H1 (cell line): ENCODE measurements at regions not wholly inside any gene's neighbourhood (a gene's known extent, or its start where the extent isn't known, plus 50 kb on each side); places are given as distances from the start of the nearest gene placed in this dataset.

Source experiments
- CTCF ChIA-PET: fragments of 300-600 bp; sonication (Branson Sonifier 250); formaldehyde crosslinking; loops from one replicate; lab custom pipeline; 2021; ENCODE audit not compliant: partially characterized antibody; lab: Charles Lee
- POLR2A ChIA-PET: fragments of 300-600 bp; sonication (Branson Sonifier 250); formaldehyde crosslinking; loops from one replicate; lab custom pipeline; 2021; ENCODE audit warnings: inconsistent platforms; ENCODE audit not compliant: partially characterized antibody; lab: Charles Lee
- DNase-seq, 2 experiments: peaks; one replicate each; pipeline versions ENCODE4 v3.0.0 to v3.0.0-alpha.2; 2010 to 2022; ENCODE audit warnings: low spot score in 2 of 2, low read depth in 1 of 2, mixed read lengths in 1 of 2
- FAIRE-seq: peaks from 2 replicates; lab custom pipeline; 2011; peaks lifted over from hg19 to GRCh38; lab: Jason Lieb, UNC
- H2AFZ ChIP-seq: 2 replicates; pipeline ENCODE4 v1.8.1; 2012; ENCODE audit warnings: low read length, inconsistent platforms
- H2AK5ac ChIP-seq: 2 replicates; pipeline ENCODE4 v1.6.1; 2013; ENCODE audit warnings: low read depth, low read length
- H2BK120ac ChIP-seq: replicated peaks from 2 replicates; pipeline ENCODE3; 2013; ENCODE audit warnings: low read depth, low read length, inconsistent platforms
- H2BK12ac ChIP-seq: 2 replicates; pipeline ENCODE4 v1.6.1; 2013; ENCODE audit warnings: low read depth, low read length
- H2BK15ac ChIP-seq: 2 replicates; pipeline ENCODE4 v1.6.1; 2013; ENCODE audit warnings: low read length
- H2BK20ac ChIP-seq: 2 replicates; pipeline ENCODE4 v1.6.1; 2013; ENCODE audit warnings: low read length
- H2BK5ac ChIP-seq: 2 replicates; pipeline ENCODE4 v1.6.1; 2013; ENCODE audit warnings: low read depth, low read length
- H3K14ac ChIP-seq: 2 replicates; pipeline ENCODE4 v1.6.1; 2013; ENCODE audit warnings: inconsistent platforms; ENCODE audit not compliant: insufficient read length
- H3K18ac ChIP-seq: 2 replicates; pipeline ENCODE4 v1.6.1; 2013; ENCODE audit warnings: low read length; ENCODE audit errors: extremely low read depth
- H3K23ac ChIP-seq: 2 replicates; pipeline ENCODE4 v1.6.1; 2013; ENCODE audit warnings: inconsistent platforms; ENCODE audit not compliant: insufficient read length
- H3K23me2 ChIP-seq: 2 replicates; pipeline ENCODE4 v1.6.1; 2013; ENCODE audit warnings: low read depth, low read length
- H3K27ac ChIP-seq: 2 replicates; pipeline ENCODE4 v1.6.1; 2011; ENCODE audit warnings: low read depth, low read length, inconsistent platforms
- H3K27me3 ChIP-seq, 4 experiments: replicated peaks in 1 of 4; 1 replicate in 1 of 4; 2 replicates in 3 of 4; pipeline versions ENCODE4 v1.6.1 to v1.8.1; 2011 to 2013; ENCODE audit warnings: low read length in 3 of 4, mild to moderate bottlenecking in 3 of 4, inconsistent platforms in 2 of 4, mixed read lengths in 2 of 4, moderate library complexity in 1 of 4; ENCODE audit not compliant: control insufficient read depth in 3 of 4, insufficient read depth in 3 of 4; ENCODE audit errors: extremely low read depth in 1 of 4
- H3K36me3 ChIP-seq, 4 experiments: 2 replicates each; pipeline versions ENCODE4 v1.6.1 to v1.8.1; 2011 to 2013; ENCODE audit warnings: mild to moderate bottlenecking in 4 of 4, low read length in 3 of 4, moderate library complexity in 2 of 4, control low read depth in 1 of 4, inconsistent platforms in 1 of 4; ENCODE audit not compliant: insufficient read depth in 4 of 4, control insufficient read depth in 2 of 4
- H3K4ac ChIP-seq: replicated peaks from 2 replicates; pipeline ENCODE3; 2013; ENCODE audit warnings: low read length, low read depth, mixed read lengths, inconsistent platforms; ENCODE audit not compliant: insufficient read length
- H3K4me1 ChIP-seq, 4 experiments: replicated peaks in 1 of 4; 1 replicate in 1 of 4; 2 replicates in 3 of 4; pipeline versions ENCODE4 v1.6.1 to v1.8.1; 2011 to 2013; ENCODE audit warnings: low read length in 3 of 4, inconsistent platforms in 2 of 4, mixed read lengths in 1 of 4; ENCODE audit not compliant: insufficient read depth in 4 of 4, control insufficient read depth in 3 of 4
- H3K4me2 ChIP-seq, 2 experiments: 2 replicates each; pipeline versions ENCODE4 v1.6.1 to v1.8.1; 2011 to 2013; ENCODE audit warnings: low read depth in 2 of 2, low read length in 2 of 2, control low read depth in 1 of 2, inconsistent platforms in 1 of 2, mild to moderate bottlenecking in 1 of 2; ENCODE audit not compliant: insufficient read depth in 1 of 2
- H3K4me3 ChIP-seq, 4 experiments: fragments of 200-600, 300-600 bp in 1 of 4; sonication (generic), shearing (Covaris generic), sonication (Bioruptor Twin) in 1 of 4; 2 replicates each; pipeline versions ENCODE4 v1.5.1 to v1.8.1; 2011 to 2016; ENCODE audit warnings: low read length in 4 of 4, low read depth in 3 of 4, control low read depth in 2 of 4, inconsistent platforms in 2 of 4, mild to moderate bottlenecking in 2 of 4, mixed read lengths in 1 of 4, moderate library complexity in 1 of 4; ENCODE audit not compliant: insufficient read depth in 2 of 4; ENCODE audit errors: extremely low read depth in 1 of 4
- H3K56ac ChIP-seq: replicated peaks from 2 replicates; pipeline ENCODE3; 2013; ENCODE audit warnings: low read depth, mild to moderate bottlenecking, mixed read lengths, low read length, inconsistent platforms; ENCODE audit not compliant: insufficient read length
- H3K79me1 ChIP-seq: 2 replicates; pipeline ENCODE4 v1.6.1; 2013; ENCODE audit warnings: low read depth, low read length, control low read depth
- H3K79me2 ChIP-seq, 2 experiments: 2 replicates each; pipeline versions ENCODE4 v1.6.1 to v1.8.1; 2012 to 2013; ENCODE audit warnings: low read length in 2 of 2, mild to moderate bottlenecking in 2 of 2, inconsistent platforms in 1 of 2; ENCODE audit not compliant: insufficient read depth in 2 of 2, control insufficient read depth in 1 of 2
- H3K9ac ChIP-seq, 4 experiments: replicated peaks in 1 of 4; 1 replicate in 1 of 4; 2 replicates in 3 of 4; pipeline versions ENCODE4 v1.6.1 to v1.8.1; 2011 to 2013; ENCODE audit warnings: low read depth in 3 of 4, low read length in 3 of 4, control low read depth in 2 of 4, mild to moderate bottlenecking in 2 of 4, moderate library complexity in 2 of 4, inconsistent platforms in 1 of 4; ENCODE audit errors: extremely low read depth in 1 of 4
- H3K9me3 ChIP-seq, 2 experiments: 2 replicates each; pipeline versions ENCODE4 v1.6.1 to v1.8.1; 2012 to 2013; ENCODE audit warnings: mild to moderate bottlenecking in 2 of 2, moderate library complexity in 2 of 2, control low read depth in 1 of 2, inconsistent platforms in 1 of 2, low read depth in 1 of 2, low read length in 1 of 2, mixed read lengths in 1 of 2; ENCODE audit not compliant: insufficient read depth in 2 of 2
- H4K20me1 ChIP-seq, 2 experiments: replicated peaks in 1 of 2; 2 replicates each; pipeline versions ENCODE3 to v1.8.1; 2011 to 2013; ENCODE audit warnings: inconsistent platforms in 2 of 2, low read length in 2 of 2, mild to moderate bottlenecking in 1 of 2; ENCODE audit not compliant: insufficient read depth in 2 of 2, control insufficient read depth in 1 of 2
- H4K5ac ChIP-seq: 2 replicates; pipeline ENCODE4 v1.6.1; 2013; ENCODE audit warnings: low read length, low read depth, mixed read lengths, inconsistent platforms; ENCODE audit not compliant: insufficient read length
- H4K8ac ChIP-seq: 2 replicates; pipeline ENCODE4 v1.8.0; 2013; ENCODE audit warnings: mild to moderate bottlenecking, moderate library complexity, low read length, inconsistent platforms; ENCODE audit not compliant: insufficient read depth; ENCODE audit errors: extremely low read depth
- H4K91ac ChIP-seq: replicated peaks from 2 replicates; pipeline ENCODE3; 2013; ENCODE audit warnings: low read length, mixed read lengths, inconsistent platforms; ENCODE audit not compliant: insufficient read length
- BACH1 ChIP-seq: IDR thresholded peaks from 2 replicates; pipeline ENCODE4 v1.6.1; 2012; ENCODE audit warnings: low read length, improper control_type of control experiment
- TAF1 ChIP-seq: IDR thresholded peaks from 2 replicates; pipeline ENCODE4 v1.6.1; 2011; ENCODE audit warnings: mild to moderate bottlenecking, low read depth, low read length
- WGBS, 2 experiments: shearing (Covaris generic) in 1 of 2; methylation state at CpG; one replicate each; pipeline versions ENCODE4 v1.1.6 to v1.1.7; 2013 to 2015; ENCODE audit warnings: low lambda C conversion rate in 2 of 2, mixed read lengths in 2 of 2, inconsistent platforms in 1 of 2, low coverage in 1 of 2, missing lambda C conversion rate in 1 of 2; ENCODE audit not compliant: insufficient replicate concordance in 2 of 2, insufficient coverage in 1 of 2, insufficient read length in 1 of 2; ENCODE audit errors: extremely low coverage in 1 of 2, missing lambda C conversion rate in 1 of 2; 5-methylcytosine and 5-hydroxymethylcytosine counted together

DNA sequence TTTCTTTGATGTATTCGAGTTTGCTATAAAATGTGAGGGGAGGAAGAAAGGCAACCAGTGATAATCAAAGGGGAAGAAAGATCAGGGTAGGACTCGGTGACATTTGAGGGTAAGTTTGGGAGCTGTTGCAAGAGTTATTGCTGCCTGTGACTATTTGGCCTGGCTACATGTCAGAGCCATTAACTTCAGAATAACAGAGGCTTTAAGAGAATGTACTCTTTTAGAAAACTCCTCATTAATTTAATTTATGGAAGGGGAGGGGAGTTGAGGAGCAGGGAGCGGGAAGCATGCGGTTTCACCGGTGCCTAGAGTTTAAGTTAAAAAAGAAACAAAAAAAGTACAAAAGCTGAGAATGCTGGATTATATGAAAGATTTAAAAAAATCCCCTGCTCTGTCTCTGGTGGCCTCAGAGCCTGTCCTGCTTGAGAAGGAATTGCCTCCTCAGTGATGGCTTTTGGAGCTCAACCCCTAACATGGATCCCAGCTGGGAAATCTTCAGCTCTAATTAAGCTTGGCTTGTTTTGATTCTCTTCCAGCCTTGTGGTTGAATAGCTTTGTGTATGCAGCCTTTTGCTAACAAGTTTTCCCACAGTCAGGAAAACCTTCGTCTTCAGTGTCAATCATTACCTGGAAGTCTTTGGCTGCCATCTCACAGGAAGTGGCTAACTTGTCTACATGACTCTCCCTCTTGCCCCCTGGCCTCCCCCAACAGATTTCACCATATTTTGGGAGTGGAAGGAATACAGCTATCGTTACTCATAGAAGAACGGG lies 238.2 kb downstream of the SOX4 start:
- Histone ChIP-seq H2BK12ac (0 out of 2 replicates have a peak overlapping the region, but pooled peaks have one; percentile 51), H3K79me1 (no peaks in the 10 kb centered on the region; the same call in 1 of the 2 replicates), H2BK20ac (no peak overlapping the region), H2AK5ac (no peak overlapping the region), H3K36me3 (no peaks in the 10 kb centered on the region), H2BK5ac (no peak overlapping the region), H4K91ac (no peak overlapping the region), H4K20me1 (peaks cover 0 to 2% of the 10 kb centered on the region in 2 experiments), H3K9me3 (no peaks in the 10 kb centered on the region), H3K4ac (no peak overlapping the region), H3K4me3 (no peak overlapping the region), H3K14ac (no peak overlapping the region), H2BK120ac (no peak overlapping the region), H2BK15ac (no peak overlapping the region), H3K56ac (no peak overlapping the region), H3K23me2 (no peaks in the 10 kb centered on the region), H4K8ac (no peak overlapping the region), H3K27me3 (no peaks in the 10 kb centered on the region), H3K9ac (no peak overlapping the region), H2AFZ (no peak overlapping the region), H3K4me1 (peaks cover 0 to 20% (median 8%) of the 10 kb centered on the region in 4 experiments; a peak in 4 of 7 replicates), H3K27ac (no peak overlapping the region), H3K18ac (no peak overlapping the region), H4K5ac (no peak overlapping the region), H3K4me2 (no peak overlapping the region), H3K79me2 (peaks cover 5 to 79% of the 10 kb centered on the region in 2 experiments), H3K23ac (no peak overlapping the region)
- WGBS, 2 experiments = 83% methylated on average over 8 of the region's 8 CpGs; no CpG with 5 or more reads in 1 of the 2 experiments
- ChIA-PET CTCF (no interaction called here), POLR2A (no interaction called here)
- no peak for FAIRE-seq
- no peak for DNase-seq
- TF ChIP-seq BACH1 = no peak
- TF ChIP-seq TAF1 = no peak
